HG03469 (cell line): ENCODE measurements at regions not wholly inside any gene's neighbourhood (a gene's known extent, or its start where the extent isn't known, plus 50 kb on each side); places are given as distances from the start of the nearest gene placed in this dataset.

Experiments
- ATAC-seq: cut with Tn5 transposase; IDR thresholded peaks from one replicate; pipeline ENCODE4 v1.9.1; 2021; ENCODE audit warnings: mild to moderate bottlenecking, moderate library complexity, moderate number of reproducible peaks; ENCODE audit not compliant: unreplicated experiment

DNA sequence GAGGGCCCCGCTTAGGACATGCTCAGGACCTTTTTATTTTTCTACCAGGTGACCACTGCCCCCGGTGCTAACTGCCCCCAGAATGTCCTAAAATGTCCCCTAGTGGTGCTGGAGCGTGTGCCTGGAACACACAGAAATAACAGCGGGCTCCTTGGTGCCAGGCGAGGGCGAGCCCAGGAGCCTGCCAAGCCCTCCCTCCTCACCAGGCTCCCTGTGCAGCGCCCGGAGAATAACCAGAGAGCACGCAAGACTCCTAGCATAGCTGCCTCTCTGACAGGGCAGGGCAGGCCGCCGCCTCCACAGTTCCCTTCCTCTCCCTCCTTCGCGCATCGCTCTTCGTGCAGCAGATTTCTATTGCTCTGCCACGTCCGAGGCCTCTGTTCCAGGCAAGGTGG, 84.3 kb upstream of the ZNF516 start:
- ATAC-seq, result no peak

DNA sequence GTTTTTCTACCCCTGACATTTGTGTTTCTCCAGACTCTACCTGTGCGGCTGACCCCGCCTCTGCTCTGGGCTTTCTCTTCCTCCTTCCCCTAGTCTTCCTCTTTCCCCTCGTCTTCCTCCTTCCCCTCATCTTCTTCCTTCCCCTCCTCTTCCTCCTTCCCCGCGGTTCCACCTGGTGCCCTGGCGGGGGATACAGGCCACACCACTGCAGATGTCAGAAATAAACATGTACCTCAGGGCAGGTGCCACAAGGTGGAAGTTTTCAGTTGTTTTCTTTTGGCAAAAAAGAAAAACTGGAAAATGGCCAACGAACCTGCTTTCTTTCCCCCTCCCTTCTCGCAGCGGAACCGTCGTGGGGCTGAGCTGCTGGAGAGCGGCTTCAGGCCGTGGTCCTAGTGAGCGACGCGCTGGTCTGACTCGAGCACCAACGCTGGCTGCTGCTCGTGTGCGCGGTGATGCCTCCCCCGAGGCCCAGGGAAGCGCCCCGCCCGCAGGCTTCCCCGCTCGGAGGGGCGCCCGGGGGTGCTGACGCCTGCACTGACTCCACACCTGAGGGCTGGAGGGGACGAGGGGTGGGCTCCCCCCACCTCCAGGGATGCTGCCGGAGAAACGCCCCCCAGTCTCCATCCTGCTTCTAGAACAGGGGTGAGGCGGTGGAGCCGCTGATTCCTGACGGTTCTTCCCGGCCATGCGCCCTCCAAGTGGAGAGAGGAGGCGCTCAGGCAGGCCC, 83.7 kb upstream of the ZNF516 start:
- ATAC-seq, result no peak

DNA sequence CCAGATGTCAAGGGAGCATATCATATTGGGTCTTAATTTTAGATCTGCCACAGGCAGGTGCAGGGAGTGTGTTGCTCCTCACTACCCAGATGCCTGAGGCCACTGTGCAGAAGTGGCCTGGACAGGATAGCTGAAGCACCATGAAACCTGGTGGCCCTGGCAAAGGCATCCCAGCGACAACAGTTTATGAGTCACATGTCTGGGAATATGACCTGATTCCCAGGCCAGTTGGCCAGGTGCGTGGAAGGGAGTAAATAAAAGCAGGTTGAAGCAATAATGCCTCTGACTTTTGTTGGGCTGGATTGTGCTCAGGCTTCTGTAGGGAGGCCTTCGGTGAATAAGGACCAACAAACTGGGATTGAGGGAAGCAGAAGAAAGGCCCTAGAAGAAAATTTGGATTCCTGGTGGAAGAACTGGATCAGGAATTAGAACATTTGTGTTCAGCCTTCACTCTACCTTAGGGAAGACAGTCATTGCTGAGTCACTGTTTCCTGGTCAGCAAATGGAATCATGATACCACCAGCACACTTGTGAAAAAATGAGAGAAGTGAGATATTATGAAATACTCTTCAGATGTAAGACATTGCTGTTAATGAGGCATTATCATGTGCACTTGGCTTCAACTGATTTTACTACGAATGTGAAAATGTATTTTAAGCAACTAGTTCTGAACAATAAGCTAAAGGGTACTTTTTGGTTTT, 78.4 kb upstream of the ZNF516 start:
- no peak for ATAC-seq

DNA sequence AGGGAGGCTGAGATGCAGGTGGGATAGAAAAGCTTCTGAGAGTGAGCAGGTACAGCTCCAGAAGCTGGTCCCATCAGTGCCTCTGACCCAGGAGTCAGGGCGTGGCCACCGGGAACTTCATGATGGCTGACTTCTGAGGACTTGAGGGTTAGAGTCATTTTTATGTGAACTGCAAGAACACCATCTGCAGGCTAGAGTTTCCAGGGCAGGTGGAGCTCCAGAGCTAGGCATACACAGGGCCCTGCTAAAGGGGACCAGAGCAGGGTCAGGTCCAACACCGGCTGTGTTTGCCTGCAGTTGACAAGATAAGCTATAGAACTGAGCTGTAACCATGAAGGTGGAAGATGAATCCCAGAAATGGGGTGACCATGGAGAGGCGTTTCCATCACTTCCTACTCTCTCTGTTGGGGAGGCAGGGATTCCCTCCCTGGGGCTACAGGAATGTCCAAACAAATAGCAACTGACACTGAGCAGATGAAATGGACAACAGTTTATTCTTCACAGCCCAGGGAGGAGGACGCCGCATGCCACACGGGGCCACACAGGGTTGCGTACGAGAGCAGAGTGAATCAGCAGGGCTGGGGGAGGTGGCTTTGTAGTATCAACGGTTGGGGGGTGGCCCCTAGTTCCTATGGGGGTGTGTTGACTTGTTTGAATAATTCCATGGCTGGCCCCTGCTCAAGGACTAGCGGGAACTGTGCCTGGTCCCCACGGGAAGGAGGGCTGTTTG, 77.6 kb upstream of the ZNF516 start:
- ATAC-seq, result no peak

DNA sequence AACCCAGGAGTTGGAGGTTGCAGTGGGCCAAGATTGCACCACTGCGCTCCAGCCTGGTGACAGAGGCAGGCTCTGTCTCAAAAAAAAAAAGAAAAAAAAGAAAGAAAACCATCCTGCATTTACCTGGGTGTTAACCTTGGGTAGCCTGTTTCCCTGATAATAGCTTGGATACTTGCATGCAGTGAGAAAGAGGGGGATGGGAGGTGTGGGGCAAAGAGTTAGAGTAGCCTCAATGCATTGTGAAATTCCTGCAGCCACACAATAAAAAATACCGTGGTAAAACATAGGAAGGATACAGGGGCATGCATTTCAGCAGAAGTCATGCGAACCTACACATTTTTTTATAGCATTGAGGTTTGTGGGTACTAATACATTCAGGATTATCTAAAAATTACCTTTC, 76.6 kb upstream of the ZNF516 start:
- no peak for ATAC-seq

DNA sequence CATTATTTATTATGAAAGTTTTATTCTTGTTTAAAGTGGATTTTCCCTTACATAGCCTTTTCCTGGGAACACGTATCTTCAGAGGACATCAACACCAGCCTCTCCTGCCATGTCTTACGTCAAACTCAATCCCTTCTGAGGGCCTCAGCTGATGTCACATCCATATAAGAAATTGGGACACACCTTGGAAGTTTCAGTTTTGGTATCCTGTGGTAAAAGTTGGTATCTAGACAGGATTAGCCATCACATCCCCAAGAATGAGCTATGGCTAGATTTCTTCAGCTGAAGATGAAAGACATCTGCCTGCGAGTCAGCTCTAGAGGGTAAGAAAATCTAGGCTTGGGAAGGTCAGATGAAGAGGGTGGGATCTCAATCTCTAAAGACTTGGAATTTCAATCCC, 75.8 kb upstream of the ZNF516 start:
- no peak for ATAC-seq

DNA sequence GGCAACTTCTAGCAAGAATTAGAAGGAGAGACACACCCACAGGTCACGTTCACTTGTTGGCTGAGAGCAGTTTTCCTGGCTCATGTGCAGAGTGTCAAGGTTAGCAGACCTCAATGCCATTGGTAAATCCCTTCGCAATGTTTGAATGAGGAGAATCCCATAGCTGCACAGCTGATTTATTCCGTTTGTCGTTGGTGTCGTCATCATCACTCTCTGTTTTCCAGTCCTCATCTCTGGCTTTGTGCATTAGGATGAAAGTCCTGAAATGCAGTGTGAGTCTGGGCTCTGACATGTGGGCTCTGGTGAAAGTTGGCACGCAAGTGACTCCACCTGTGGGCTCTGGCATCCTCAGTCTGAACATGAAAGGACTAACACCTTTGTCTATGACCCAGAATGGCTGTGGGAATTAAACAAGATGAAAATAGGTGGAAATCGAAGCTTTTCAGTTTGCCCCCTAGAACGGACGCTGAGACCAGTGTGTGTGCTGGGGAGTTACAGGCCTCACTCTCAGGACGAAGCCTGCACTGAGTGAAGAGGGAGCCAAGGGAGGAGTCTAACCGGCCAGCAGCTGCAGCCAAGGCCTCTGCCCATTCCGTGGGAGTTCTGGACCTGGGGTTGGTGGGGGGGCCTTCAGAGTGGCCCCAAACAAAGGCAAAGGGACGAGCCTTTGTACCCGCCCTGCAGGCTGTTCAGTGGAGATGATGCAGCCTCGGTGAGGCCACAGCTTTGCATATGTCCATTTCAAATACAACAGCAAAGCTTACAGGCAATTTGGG, 74.8 kb upstream of the ZNF516 start:
- no peak for ATAC-seq

DNA sequence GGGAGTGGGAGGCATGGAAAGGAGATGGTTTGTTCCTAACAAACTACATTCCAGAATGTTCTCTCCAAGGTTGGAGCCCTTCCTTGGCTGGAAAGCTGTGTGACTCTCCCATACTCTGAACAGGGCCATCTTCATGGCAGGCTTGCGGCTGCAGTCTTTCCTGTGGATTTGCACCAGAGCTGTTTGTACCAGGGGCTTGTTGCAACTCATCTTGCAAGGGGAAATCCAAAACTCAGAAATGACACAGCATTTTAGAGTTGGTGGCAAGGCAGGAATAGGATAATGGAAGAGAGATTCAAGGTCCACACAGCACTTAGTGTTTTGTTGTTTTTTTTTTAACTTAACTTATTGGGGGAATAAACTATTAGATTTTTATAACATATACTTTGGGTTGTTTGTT, 73.7 kb upstream of the ZNF516 start:
- ATAC-seq, result no peak

DNA sequence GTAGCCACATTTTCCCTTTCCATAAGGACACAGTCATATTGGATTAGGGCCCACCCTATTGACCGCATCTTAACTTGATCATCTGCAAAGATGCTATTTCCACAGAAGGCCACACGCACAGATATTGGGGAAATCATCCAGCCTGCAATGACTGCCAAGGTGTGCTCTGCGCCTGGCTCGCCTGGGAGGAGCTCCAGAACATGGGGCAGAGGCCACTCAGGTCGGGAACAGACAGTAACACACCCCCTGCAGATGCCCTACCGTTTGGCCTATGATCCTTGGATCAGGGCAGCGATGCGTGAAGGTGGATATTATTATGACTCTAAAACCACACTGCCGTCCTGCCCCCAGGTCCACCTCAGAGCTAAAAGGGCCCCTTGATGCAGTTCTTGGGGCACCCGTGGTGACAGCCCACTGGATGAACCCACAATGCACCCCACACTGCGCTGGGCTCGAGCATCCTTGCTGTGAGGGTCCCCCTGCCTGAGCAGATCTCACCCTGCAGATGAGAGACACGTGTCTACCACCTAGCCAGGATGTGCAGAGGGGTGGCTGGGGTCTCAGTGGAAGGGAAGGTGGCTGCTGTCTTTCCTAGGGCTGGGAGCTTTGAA, 72.9 kb upstream of the ZNF516 start:
- ATAC-seq, result no peak

DNA sequence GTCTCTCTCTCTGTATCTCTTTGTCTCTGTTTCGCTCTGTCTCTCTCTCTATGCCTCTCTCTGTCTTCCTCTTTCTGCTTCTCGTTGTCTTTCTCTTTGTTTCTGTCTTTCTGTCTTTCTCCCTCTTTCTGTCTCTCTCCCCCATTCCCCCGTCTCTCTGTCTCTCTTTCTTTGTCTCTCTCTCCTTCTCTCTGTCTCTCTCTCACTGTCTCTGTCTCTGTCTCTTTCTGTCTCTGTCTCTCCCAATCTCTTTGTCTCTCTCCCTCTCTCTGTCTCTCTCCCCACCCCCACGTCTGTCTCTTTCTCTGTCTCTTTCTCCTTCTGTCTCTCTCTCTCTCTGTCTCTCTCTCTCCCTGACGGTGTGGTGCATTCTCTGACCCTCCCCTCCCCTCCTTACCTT, 71.9 kb upstream of the ZNF516 start:
- ATAC-seq, result no peak

DNA sequence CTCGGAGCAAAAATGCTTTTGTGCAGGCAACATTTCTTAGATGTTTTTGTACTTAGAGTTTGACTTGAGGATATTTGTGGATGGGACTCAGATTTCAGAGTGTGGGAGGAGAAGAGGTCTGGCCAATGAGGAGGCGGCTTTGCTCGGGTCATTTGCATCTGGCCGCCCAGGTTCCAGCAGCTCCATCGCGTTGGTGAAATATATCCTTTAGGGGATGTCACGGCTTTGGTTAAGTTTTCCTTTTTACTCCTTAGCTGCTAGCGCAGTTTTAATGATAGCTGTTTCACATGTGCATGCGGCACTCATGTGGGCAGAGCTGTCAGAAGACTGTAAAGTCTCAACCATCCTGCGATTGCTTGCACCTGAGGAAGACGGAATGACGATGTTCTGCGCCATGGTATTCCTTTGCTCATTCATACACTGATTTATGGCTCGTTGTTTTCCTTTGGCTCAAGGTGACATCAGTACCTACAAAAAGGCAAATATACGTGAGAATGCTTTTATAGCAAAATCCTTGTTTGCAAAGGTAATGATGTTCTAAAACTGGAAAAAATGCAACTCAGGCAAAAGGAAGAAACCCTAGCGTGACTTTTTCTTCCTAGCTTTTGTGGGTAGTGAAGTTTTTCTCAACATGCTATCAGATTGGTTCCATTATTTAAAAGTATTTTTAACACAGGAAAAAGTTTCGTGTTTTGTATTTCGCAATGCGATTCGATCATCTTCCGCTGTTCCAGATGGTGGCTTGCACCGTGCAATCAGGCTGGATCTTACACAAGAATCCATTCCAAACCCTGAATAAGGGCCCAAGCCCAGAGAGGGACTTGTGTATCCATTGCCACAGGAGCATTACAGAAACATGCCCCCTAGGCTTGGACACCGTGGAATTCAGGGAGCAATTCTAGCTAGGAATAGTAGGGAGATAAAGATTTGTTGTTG, 70.5 kb upstream of the ZNF516 start:
- ATAC-seq, result no peak

DNA sequence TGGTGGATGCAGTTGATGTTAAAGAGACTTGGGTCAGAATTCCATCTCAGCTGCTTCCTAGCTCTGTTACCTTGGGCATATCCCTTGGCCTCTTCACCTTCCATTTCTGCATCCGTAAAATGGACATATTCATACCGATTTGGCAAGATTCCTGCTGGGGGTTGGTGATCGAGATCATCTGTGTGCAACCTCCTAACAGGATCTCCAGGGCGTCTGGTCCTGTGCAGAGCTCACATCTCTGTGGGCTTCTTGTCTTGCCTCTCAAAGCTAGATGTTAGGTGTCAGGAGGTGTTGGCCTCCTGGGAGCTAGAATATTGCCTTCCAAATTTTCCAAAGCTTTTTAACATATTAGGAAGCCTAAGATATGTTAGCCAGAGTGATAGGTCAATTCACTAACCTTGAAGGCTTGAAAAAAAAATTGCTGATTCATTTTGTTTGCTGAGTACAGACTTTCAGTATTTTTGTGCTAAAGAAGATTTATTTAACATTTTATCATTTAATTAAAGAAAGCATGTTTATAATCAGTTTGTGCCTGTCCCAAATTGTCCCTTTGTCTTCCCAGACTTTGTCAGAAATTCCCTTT, 69.7 kb upstream of the ZNF516 start:
- no peak for ATAC-seq

DNA sequence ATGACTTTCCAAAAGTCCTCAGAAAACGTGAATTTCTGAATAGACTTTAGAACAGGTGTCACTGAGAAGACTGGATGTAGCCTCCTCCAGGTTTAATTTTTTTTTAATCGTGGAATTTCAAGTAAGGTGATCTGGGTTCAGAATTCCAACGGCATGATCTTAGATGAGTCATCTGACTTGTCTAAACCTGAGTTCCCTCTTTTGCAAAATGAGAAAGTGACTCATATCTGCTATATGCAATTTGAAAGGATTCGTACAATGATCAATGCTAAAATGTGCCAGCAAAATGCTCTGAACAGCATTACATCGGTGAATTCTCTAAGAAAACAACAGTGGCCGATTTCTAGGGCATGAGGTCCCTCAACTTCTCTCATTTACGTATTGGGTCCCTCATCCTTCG, 69.1 kb upstream of the ZNF516 start:
- no peak for ATAC-seq

DNA sequence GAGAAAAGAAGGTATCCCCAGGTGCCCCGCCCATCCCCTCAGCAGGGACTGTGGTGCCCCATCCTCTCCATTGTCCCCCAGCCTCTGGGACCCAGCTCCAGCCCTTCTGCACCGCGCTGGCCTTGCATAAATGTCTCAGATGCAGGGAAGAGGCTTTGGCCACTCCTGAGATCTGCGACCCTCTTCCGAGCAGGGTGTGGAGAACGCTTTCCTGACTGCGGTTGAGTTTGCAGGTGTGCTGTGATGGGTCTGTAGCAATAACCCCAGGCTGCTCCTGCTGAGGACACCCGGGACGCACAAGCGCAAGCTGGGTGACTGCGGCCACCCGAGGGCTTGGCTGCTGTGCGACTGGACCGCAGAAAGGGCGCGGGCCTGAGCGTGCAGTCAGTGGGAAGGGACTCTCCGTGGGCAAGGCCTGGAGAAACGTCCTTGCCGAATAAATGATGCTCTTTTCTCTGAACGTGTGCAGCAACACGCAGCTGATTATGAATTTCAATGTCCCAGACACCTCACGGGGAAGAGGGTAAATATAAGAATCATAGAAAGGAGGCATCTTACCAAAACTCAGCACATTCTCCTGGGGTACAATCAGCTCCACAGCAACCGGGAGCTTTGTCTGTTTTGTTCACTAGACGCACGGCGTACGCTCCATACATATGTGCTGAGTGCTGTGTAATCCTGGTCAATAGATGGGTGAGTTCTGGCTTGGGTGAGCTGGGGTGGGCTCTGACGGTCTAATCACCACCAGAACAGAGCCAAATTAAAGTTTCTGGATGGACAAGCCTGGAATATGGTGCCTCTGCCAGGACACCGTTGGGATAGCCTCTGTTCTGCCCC, 67.5 kb upstream of the ZNF516 start:
- ATAC-seq, result no peak

DNA sequence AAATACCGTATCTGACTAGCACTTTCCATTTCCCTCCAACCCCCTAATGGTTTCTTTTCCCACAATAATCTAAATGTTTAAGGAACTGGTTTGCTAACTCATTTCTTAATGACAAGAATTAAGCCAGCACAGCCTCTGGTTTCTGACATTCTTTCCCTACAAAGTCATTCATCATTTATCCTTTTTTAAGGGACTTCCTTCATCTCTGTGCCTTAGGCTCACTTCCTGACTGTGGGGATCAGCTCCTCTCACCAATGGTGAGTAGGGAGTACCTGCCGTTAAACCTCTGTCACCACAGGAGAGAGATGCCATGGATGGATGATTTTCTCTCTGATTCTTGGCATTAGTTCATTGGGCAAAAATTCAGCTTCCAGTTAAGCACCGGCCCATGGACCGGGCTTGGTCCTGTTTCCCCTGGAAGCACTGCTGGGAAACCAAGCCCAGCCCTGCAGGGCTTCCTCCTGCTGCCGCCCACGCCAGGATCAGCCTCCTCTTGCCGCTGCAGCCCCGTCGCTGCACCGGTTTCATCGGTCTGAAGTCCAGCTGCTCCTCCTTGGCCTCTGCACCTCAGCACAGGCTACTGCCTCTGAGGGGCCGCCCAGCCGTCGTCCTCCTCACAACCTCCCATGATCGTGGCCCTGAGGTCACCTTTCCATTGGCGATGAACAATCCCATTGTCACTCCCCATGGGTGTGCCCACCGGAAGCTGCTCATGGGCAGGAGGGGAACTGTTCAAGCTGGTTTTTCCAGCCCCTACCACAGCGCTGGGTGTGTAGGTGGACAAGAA, 64.0 kb upstream of the ZNF516 start:
- ATAC-seq, result no peak

DNA sequence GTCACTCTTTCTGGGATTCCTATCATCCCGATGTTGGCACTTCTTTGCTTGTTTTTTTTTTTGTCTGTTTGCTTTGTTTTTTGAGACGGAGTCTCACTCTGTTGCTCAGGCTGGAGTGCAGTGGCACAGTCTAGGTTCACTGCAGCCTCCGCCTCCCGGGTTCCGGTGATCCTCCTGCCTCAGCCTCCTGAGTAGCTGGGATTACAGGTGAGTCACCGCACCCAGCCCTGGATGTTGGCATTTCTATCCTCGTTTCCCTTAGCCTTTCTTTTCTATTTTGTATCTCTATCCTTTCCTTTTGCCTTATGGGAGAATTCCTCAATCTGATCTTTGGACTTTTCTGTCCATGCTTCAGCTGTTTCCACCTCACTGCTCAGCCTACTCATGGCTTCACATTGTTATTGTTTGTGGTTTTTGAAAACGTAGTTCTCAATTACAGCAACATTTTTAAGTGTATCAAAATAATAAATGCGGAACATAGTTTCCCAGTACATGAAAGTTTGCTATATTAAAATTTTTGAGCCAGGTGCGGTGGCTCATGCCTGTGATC, 62.1 kb upstream of the ZNF516 start:
- ATAC-seq, result no peak

DNA sequence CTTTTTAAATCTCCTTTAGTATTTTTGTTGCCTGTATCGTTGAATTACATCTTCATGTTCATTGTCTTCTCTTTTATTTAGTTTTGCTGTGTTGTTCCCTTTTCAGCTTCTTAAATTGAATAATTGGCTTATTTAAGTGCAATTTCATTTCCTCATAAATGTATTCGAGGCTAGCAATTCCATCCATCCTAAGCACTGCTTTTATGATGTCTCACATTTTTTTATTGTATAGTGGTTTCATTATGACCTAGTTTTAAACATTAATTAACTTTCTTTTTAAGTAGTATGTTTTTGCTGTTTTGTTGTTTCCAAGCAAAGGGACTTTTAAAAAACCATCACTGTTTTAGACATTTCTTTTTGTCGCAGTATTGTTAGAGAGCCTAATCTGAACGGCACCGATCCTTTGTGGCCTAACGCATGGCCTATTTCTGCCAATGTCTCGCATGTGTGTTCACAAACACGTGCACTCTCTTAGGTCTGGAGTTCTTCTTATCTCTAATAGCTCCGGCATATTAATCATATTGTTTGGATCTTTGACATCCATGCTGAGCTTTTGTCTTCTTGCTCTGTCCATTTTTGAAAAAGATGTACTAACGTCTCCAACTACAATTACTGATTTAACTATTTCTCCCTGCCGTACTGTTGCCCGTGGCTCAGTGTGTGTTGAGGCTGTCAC, 59.6 kb upstream of the ZNF516 start:
- no peak for ATAC-seq
